ENCODE measurements at regions not wholly inside any gene's neighbourhood (a gene's known extent, or its start where the extent isn't known, plus 50 kb on each side); places are given as distances from the start of the nearest gene placed in this dataset.

- TF ChIP-seq POLR2AphosphoS5 (IDR thresholded peaks at IDR 0.05; ENCODE audit: low read depth, low read length) (no peak), CTCF (IDR thresholded peaks at IDR 0.05 in 2 of 3, conservative IDR thresholded peaks at IDR 0.05 in 1 of 3; ENCODE audit: borderline replicate concordance in 1 of 3, insufficient read depth in 1 of 3, low read depth in 2 of 3, low read length in 2 of 3) (no peak), ELF1 (IDR thresholded peaks at IDR 0.05; ENCODE audit: borderline replicate concordance, low read depth) (no peak), CEBPB (IDR thresholded peaks at IDR 0.05; ENCODE audit: low read depth) (no peak), RAD21 (IDR thresholded peaks at IDR 0.05; ENCODE audit: low read depth) (no peak), ZNF274 (IDR thresholded peaks at IDR 0.05; ENCODE audit: low read depth, low read length) (no peak), MAX (IDR thresholded peaks at IDR 0.05) (no peak), CBX3 (IDR thresholded peaks at IDR 0.05; ENCODE audit: low read depth) (no peak), EZH2 (IDR thresholded peaks at IDR 0.05) (no peak), REST (IDR thresholded peaks at IDR 0.05; ENCODE audit: low read depth) (no peak)
Observed at GRCh38 chr18:11290786-11291185, 141.4 kb upstream of the PIEZO2 start.

Measured in HCT116 (cell line).